Stimulated activated CD4-positive, alpha-beta T cell treated with anti-CD3 and anti-CD28 coated beads, Interleukin-12 subunit alpha, Interleukin-12 subunit beta, amount 100 ng/mL, for 24 hours (primary cell): ENCODE measurements at regions not wholly inside any gene's neighbourhood (a gene's known extent, or its start where the extent isn't known, plus 50 kb on each side); places are given as distances from the start of the nearest gene placed in this dataset.
"Not testable (repeated sequence)": the region's sequence is repeated elsewhere in the genome, so short reads cannot be mapped to it uniquely, and the experiment has no call there.

Experiments used
- DNase-seq, 2 experiments: peaks; one replicate each; pipeline ENCODE4 v3.0.0-alpha.2; 2020; ENCODE audit warnings: low read depth in 2 of 2

DNA sequence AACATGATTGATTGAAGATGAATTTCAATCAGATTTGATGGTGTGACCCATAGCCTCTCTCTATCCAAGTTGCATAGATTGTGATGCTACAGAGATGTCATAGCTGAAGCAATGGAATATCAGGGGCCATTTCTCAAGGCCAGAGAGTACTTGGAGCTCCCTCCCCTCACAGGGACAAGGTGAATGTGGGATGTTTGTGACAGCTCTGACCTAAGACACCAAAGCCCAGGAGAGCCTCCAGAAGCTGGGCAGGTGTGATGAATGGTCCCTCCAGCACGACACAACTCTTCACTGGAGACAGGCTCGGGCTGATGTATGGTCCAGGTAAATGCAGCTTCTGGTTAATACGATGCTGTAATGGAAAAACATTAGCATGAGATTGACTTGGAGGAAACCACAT lies 101.0 kb upstream of the ZC3H12A start:
- DNase-seq, result no peak

DNA sequence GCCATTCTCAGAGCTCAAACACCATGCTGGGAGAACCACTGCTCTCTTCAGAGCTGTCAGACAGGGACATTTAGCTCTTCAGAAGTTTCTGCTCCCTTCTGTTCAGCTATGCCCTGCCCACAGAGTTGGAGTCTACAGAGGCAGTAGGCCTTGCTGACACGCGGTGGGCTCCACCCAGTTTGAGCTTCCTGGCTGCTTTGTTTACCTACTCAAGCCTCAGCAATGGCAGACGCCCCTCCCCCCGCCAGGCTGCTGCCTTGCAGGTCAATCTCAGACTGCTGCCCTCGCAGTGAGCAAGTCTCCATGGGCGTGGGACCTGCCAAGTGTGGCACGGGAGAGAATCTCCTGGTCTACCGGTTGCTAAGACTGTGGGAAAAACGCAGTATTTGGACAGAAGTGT lies 93.8 kb upstream of the ZC3H12A start:
- DNase-seq, result not testable (repeated sequence)

DNA sequence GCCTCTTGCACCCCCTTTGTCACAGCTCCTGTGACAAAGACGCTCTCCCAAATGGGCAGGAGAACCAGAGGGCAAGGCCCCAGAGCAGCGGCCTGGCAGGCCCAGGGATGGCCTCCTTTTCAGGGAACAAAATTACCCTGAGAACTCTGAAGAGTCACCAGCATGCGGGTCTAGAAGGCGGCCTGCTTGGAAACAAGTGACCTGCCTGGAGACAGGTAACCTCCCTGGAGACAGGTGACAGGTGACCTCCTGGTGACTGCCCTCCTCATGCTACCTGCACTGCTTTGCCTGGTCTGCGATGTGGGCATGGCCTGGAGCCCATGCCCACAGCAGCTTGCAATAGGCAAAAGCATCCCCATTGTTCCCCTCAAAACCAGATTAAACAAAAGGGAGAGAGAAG lies 86.5 kb upstream of the ZC3H12A start:
- no peak for DNase-seq

DNA sequence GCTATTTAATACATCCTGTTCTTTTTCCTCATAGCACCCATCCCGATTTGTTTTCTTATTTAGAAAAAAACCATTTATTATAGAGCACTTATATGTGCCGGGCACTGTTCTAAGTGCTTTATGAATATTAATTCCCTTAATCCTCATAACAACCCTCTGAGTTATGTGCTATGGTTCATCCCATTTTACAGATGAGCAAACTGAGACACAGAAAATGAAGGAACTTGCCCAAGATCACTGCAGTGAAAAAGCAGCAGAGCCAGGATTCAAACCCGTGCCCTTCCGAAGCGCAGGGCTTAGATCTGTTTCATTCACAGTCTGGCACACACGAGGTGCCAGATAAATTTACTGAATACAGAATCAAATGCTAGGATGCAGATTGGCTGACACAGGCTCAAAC lies 85.1 kb upstream of the ZC3H12A start:
- DNase-seq, result no peak

DNA sequence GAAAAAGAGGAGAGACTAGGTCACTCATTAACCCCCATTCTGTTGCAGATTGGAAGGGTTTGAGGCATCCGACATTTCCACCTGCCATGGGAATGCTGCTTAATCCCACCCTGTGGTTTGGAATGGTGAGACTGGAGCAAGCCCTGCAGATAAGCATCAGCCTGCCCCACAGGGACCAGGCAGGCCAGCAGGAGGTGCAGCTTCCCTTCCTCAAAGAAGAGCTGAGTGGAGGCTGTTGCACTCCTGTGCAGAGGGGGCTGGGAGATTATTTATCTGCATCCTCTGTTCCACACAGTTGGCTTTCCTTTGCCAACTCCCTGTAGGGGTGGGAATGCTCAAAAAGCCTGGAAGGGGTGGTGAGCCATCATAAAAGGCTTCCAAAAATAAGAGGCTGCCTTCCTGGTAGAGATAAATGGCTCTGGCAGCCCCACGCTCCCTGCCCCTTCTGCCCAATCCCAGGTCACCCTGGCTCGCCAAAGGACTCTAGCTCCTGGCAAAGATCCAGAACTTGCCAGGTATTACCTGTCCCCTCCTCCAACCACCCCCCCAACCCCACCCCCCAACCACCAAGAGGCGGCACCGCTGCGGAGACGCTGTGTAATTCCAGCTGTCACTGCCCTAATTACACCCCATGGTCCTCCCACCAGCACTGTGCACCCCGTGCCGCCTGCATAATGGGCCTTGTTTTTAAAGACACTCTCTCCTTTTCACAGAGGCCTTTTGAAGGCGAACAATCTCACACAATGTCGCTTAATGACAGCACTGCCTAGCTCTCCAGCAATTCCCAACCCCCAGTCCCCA lies 83.0 kb upstream of the ZC3H12A start:
- DNase-seq, result no peak

DNA sequence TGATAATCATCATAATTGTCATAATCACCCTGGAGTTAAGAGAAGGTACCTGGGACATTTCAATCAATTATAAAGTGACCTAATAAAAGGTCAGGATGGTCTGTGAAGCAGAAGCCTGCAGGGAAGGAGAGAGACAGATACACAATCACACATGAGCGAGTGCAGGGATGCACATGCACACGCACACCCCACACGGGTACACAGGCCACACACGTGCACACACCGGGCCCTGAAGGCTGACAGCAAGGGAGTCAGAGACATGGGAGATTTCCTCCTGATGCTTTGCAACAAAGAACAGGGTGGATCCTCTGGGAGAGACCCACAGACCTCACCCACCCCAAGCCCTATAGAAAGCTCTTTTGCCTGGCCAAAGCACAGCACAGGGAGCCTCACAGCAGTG lies 82.3 kb upstream of the ZC3H12A start:
- no peak for DNase-seq

DNA sequence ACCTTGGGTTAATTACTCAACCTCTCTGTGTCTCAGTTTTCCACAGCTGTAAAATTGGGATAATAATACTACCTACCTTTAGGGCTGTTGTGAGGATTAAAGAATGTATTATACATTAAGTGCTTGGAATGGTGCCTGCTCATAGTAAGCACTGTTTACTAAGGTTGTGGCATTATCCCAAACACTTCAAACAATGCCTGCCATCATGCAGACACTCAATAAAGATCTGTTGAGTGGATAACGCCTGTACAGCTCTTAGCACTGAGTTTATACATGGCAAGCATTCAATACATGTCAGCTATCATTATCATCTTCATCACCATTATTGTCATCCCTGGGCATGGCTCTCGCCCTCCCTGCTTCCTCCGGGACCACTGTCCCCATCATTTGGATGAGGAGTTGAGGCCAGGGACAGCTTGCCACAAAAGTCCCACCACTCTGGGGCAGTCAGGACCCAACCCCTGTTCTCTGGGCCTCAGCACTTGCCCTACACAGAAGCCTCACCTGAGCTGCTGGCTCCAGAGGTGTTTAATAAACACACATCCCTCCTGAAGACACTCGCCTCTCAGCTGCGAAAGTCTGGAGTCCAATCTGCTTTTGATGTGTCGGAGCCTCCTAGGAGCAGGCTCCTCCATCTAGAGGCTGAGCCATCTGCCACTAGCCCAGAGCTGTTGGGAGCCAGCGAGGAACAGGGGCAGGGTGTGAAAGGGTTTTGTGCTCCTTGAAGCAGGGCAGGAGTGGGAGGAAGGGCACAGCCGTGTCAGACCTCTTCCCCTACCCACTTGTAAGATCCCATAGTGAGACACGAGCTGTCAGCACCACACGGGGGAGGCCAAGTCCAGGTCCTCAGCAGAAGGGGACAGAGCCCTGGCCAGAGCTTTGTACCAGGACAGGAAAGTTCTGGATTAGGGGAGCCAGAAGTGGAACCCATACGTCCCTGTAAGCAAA lies 80.9 kb upstream of the ZC3H12A start:
- DNase-seq, result no peak

DNA sequence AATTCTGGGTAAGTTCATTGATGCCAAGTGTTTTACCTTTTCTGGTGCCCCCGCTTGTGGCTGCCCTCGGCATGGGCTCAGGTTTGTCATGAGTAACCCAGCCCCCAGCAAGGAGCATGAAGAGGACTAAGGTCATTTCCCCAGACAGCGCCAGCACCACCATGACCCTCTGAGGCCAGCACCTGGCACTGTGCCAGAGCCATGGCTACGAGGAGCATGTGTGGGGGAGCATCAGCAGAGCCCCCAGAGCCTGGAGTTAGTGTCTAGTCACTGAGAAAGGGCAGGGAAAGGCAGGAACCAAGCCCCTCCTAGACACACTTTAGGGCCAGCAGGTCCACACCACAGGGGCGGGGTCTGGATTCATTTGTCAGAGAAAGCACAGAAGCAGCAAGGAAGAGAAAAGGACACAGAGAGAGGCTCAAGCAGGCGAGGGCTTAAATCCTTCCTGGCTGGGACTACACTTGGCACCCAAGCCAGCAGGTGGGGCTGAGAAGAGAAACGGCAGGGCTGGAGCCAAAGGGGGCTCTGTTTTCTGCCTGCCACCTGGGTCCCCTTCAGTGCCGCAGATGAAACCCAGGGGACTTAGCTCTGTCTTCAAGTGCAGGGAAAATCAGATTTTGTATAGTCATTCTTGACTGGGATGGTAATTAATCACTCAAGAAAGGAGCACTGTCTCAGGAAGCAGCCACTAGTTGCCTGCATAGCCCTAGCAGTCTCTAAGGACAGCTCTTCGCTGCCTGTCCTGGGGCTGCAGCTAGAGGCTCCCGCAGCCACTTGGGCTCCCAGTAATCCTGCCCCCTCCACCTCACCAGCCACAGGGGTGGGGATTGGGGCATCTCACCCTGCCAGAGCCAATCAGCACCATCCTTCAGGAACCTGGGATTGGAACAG lies 79.6 kb upstream of the ZC3H12A start:
- no peak for DNase-seq

DNA sequence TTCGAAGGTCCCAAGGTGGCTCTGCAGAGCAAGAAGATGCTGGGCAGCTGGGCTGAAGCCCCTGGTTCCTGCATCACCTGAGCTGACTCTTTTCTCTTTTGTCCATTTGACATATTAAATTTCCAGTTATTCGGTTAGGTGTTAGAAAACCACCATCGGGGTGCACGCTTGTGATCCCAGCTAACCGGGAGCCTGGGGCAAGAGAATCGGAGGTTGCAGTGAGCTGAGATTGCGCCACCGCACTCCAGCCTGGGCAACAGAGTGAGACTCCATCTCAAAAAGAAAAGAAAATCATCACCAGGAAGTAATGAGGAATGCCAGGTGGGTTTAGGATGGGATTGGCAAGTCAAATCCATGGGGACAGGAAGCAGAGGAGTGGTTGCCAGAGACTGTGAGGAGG lies 76.3 kb upstream of the ZC3H12A start:
- no peak for DNase-seq

DNA sequence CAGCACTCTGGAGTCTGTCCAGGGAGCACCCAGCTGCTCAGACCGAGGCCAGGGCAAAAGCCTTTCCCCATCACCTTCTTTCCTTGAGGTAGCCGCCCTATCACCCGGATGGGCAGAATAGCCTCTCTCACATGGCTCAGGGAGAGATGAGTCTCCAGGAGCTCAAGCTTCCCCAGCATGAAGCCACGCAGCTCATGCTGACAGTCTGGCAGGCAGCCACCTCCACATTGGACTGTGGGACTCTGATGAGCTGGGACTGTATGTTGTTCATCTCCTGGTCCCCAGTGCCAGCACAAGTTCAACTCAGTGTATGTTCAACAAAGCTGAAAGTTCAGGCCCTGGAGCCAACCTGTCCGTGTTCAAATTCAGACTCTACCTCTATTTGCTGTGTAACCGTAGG lies 75.2 kb upstream of the ZC3H12A start:
- no peak for DNase-seq

DNA sequence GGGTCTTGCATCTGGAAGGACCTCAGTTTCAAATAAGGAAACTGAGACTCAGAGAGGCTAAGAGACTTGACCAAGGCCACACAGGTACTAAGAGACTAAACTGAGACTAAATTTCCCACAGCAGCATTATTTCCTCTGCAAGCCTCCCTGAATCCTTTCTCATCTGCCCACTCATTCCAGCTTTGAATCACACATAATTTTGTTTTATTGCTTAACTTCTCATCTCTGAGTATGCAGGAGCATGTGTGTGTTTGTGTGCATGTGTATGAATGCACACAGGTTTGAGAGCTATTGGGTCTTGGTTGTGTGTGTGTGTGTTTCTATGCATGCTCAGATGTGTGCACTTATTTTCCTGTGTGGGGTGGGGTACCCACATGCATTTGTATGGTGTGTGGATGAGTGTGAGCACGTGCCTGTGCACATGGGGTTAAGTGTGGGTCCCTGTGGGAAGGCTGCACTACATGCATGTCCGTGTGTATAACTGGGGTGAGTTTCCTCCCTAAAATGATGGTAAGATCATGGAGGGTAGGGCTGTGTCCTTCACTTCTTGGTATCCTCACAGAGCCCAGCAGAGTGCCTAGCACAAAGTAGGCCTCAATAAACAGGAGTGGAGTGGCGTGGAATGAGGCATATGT lies 74.4 kb upstream of the ZC3H12A start:
- no peak for DNase-seq

DNA sequence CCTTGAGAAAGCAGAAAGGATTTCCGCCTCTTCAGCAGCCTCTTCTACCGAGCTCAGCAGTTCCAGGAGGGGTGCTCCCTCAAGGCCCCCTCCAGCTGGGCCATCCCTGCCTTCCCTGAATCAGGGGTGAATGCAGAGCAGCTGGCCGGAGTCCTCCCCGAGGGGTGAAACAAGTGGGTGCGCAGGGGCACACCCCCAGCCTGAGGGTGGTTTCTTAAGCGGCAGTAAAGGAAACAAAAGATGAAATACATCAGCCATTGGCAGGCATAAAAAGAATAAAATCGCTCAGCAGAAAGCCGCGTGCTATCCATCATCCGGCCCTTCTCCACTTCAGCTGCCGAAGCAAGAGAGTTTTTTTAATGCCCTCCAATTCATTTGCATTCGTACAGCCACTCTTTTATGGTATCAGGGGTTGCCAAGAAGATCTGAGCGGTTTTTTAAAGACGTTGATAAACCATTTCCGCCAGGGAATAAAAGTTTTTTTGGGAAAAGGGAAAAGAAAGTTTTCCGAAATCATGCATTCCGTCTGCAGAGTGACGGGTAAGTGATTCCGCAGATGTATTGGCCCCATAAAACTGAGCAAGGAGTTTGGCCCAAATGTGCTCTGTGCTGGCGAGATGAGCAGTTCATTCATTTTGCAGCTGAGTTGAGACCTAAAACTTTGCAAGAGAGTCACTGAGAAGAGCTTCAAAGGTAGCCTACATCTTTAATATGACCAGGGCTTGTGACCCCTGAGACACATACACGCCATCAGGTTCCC lies 73.7 kb upstream of the ZC3H12A start:
- no peak for DNase-seq

DNA sequence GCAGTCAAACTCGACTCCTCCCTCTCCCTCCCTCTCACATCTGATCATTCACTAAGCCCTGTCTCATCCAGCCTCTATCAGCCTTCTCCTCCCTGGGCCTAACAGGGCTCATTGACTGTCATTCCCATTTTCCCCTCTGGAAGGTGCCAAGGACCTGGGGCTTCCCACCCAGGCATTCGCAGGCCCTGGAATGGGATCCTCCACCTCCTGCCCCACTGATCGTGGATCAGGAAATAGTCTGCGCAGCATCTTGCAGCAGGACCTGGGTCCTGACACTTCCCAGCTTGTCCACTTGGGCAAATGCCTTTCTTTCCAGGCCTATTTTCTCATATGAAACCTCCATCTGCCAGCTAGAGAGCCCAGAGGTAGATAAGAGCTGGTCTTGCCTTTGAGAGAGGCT lies 71.2 kb upstream of the ZC3H12A start:
- DNase-seq, result no peak

DNA sequence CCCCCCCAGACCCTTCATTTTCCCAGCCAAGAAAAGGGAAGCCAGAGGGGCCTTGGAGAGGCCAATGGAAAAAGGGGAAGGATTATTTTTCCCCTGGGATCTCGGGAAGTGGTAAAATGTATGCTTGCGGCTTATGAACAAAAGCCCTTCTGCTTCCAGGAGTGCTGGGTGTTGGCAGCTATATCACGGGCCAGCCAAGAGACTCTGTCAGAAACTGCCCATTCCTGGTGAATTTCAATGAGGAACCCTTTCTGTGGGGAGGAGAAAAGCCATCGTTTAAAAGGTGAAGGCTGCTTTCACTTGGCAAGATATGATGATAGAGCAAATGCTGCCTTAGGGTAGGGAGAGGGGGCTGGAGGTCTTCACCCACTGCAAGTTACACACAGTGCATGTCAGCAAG lies 69.7 kb upstream of the ZC3H12A start:
- DNase-seq, result no peak

DNA sequence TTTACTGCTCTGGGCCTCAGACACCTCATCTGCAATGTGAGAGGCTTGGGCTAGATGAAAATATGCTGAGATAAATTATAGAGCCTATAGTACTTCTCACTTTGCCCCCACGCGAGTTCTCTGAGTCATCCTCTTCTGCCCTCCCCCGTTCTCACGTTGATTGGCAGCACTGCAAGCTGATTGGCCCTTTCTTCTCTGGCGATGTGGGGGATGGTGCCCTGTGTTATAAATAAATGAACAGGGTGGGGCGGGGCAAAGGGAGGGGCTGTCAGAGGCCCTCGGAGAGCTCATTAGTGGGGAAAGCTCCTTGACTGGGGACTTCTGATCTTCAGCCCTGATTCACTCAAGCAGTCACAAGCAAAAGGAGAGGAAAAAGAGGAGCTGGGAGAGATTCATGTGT lies 64.3 kb upstream of the ZC3H12A start:
- no peak for DNase-seq

DNA sequence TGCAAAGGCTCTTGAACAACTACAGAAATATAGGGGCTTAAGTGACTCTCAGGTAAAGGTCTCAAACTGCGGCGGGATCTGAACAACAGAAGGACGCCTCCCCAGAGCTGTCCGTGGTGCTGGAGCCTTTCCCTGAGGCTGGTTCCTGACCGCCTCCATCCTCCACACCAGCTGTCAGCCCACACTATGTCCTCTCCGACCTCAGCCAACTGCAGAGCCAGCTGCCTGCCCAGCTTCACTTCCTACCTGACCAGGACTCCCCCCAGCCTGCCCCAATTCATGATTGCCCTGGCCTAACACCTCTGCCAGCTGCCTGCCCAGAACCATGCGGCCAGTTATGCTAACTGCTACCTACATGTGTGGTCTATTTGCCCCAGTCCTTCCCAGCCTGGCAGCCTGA lies 63.6 kb upstream of the ZC3H12A start:
- no peak for DNase-seq

DNA sequence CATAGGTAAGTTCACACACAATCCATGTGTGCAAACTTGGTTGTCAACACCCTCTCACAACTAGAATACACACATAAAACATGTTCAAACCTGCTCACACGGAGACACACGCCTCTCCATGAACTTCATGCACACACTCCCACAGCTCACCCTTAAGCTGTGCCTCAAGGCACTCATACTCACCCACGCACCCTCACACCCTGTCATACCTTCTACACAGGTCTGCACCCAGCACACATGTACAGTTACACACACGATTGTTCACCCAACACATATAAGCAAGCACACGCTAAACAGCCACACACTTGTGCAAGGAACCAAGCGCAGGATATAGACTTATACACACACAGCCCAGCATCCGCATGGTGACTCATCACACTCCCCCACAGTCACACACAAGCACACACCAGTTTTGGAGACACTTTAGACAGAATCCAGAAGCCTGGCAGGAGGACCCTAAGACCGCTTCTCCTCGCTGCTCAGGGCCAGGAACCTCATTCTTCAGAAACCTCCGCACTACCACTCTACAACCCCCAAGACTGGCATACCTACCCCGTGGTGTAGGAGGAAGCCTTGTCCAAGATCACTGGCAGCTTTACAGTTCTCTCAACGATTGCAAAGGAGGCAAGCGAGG lies 58.7 kb upstream of the ZC3H12A start:
- DNase-seq, result no peak

DNA sequence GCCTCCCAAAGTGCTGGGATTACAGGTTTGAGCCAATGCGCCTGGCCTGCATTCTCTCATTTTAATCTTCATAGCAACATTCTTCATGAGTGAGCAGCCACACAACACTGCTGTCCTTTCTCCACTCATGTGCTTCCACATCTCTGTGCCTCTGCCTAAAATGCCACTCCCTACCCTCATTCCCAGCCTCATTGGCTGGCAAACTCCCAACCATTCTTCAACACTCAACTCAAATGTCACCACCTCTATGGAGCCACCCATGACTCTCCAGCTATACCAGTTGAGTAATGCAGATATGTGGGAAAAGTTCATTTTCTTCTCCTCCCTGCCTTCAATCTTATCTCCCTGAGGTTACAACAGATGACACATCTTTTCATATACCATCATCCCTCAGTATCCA lies 53.9 kb upstream of the ZC3H12A start:
- DNase-seq, result no peak

DNA sequence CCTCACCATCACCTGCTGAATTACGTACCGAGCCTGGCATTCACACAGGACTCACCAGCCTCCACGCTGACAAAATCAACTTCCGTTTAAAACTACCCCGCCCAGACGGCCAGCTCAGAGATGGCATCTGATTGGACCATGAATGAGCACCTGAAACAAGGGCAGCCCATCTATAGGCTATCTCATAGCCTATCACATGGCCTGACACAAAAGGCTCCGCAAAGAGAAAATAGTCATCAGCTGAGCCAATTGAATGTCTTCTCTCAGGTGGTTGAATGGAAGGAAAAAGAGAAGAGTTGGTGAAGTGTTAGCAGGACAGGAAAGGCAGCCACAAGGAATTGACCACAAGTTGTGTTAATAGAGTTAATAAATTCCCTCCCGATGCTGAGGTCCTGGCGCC lies 50.6 kb upstream of the ZC3H12A start:
- no peak for DNase-seq

DNA sequence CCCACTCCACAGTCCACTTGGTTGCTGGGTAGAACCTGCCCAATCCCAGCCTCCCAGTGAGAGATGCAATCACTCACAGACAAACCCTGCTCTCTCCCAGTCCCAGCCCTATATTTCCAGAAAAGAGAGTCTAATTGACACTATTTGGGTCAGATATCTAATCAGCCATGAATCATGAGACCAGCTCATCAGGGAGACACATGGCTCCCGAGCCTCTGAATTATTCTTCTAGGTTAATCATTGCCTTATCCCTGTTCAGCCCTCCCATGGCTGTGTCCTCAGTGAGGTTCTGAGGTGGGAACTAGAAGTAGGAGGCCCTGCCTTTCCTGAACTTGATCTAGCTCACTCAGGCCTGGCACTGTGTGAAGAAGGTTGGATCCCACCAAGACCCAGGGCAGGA lies 49.9 kb upstream of the ZC3H12A start:
- no peak for DNase-seq
